Peyer's patch (tissue), 4 donors: ENCODE measurements at regions not wholly inside any gene's neighbourhood (a gene's known extent, or its start where the extent isn't known, plus 50 kb on each side); places are given as distances from the start of the nearest gene placed in this dataset.

Experiments used
- CTCF ChIP-seq, 6 experiments: fragments of 450-650 bp in 4 of 6; fragments of 200-600 bp in 2 of 6; sonication (generic) in 1 of 6; IDR thresholded peaks; one replicate each; pipeline ENCODE4 v1.5.1; 2017 to 2019; ENCODE audit warnings: antibody characterized with exemption in 6 of 6, mild to moderate bottlenecking in 3 of 6, moderate library complexity in 1 of 6
- POLR2A ChIP-seq, 2 donors: fragments of 450-650 bp; IDR thresholded peaks; one replicate each; pipeline ENCODE4 v1.5.1; 2017; ENCODE audit warnings: antibody characterized with exemption in 2 of 2, mild to moderate bottlenecking in 2 of 2, moderate library complexity in 2 of 2

DNA sequence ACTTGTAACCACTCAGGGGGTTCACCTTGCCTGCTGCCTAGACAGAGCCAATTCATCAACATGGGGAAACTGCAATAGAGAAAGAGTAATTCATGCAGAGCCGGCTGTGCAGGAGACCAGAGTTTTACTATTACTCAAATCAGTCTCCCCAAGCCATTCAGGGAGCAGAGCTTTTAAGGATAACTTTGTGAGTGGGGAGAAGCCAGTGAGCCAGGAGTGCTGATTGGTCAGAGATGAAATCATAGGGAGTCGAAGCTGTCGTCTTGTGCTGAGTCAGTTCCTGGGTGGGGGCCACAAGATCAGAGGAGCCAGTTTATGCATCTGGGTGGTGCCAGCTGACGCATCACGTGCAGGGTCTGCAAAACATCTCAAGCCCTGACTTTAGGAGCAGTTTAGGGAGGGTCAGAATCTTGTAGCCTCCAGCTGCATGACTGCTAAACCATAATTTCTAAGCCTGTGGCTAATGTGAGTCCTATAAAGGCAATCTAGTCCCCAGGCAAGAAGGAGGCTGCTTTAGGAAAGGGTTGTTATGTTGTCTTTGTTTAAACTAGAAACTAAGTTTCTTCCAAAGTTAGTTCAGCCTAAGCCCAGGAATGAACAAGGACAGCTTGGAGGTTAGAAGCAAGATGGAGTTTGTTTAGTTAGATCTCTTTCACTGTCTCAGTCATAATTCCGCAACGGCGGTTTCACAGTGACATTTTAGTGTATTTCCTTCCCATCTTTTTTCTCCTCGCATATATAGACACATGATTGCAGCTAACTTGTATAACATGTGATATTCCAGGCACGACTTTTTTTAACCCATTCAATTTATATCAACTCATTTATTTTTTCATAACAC is 68.9 kb upstream of the NCOR2 start:
- no peak for TF ChIP-seq CTCF (IDR thresholded peaks at IDR 0.05)
- no peak for TF ChIP-seq POLR2A (IDR thresholded peaks at IDR 0.05)
